K562 (cell line): ENCODE measurements at regions not wholly inside any gene's neighbourhood (a gene's known extent, or its start where the extent isn't known, plus 50 kb on each side); places are given as distances from the start of the nearest gene placed in this dataset.

Experiments
- CCNT2 ChIP-seq: IDR thresholded peaks from 2 replicates; pipeline ENCODE4 v1.6.1; 2011; ENCODE audit warnings: borderline replicate concordance, low read depth, mild to moderate bottlenecking, moderate library complexity, mixed read lengths, low read length; ENCODE audit not compliant: insufficient read length; ENCODE audit errors: extremely low read depth
- KLF1 ChIP-seq: fragments of 450-650 bp; IDR thresholded peaks from 2 replicates; pipeline ENCODE4 v1.6.1; 2016; ENCODE audit warnings: missing genetic modification characterization, missing compliant biosample characterization
- PTTG1 ChIP-seq: fragments of 450-650 bp; IDR thresholded peaks from 2 replicates; pipeline ENCODE4 v1.6.1; 2016; ENCODE audit warnings: low read depth, mild to moderate bottlenecking, missing genetic modification characterization, missing compliant biosample characterization
- TF ChIP-seq, protein P1 (sequence below): fragments of 250-450 bp; sonication (Bioruptor Pico); IDR thresholded peaks from 2 replicates; pipeline ENCODE4 v1.4.0; 2020; ENCODE audit warnings: mild to moderate bottlenecking, moderate library complexity, borderline replicate concordance
- TF ChIP-seq, protein P2 (sequence below): sonication (generic); formaldehyde crosslinking; IDR thresholded peaks from 2 replicates; pipeline ENCODE4 v1.8.0; 2022; ENCODE audit warnings: mild to moderate bottlenecking, missing genetic modification reagents

GRCh38 chr20:55641497-55641896, 363.8 kb downstream of the CBLN4 start (continued):
- TF ChIP-seq, protein P1, sequence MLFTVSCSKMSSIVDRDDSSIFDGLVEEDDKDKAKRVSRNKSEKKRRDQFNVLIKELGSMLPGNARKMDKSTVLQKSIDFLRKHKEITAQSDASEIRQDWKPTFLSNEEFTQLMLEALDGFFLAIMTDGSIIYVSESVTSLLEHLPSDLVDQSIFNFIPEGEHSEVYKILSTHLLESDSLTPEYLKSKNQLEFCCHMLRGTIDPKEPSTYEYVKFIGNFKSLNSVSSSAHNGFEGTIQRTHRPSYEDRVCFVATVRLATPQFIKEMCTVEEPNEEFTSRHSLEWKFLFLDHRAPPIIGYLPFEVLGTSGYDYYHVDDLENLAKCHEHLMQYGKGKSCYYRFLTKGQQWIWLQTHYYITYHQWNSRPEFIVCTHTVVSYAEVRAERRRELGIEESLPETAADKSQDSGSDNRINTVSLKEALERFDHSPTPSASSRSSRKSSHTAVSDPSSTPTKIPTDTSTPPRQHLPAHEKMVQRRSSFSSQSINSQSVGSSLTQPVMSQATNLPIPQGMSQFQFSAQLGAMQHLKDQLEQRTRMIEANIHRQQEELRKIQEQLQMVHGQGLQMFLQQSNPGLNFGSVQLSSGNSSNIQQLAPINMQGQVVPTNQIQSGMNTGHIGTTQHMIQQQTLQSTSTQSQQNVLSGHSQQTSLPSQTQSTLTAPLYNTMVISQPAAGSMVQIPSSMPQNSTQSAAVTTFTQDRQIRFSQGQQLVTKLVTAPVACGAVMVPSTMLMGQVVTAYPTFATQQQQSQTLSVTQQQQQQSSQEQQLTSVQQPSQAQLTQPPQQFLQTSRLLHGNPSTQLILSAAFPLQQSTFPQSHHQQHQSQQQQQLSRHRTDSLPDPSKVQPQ (CRISPR knock-in tag): no peak
- TF ChIP-seq CCNT2 (no peak), KLF1 (tag) (no peak), PTTG1 (tag) (no peak)
- TF ChIP-seq, protein P2, sequence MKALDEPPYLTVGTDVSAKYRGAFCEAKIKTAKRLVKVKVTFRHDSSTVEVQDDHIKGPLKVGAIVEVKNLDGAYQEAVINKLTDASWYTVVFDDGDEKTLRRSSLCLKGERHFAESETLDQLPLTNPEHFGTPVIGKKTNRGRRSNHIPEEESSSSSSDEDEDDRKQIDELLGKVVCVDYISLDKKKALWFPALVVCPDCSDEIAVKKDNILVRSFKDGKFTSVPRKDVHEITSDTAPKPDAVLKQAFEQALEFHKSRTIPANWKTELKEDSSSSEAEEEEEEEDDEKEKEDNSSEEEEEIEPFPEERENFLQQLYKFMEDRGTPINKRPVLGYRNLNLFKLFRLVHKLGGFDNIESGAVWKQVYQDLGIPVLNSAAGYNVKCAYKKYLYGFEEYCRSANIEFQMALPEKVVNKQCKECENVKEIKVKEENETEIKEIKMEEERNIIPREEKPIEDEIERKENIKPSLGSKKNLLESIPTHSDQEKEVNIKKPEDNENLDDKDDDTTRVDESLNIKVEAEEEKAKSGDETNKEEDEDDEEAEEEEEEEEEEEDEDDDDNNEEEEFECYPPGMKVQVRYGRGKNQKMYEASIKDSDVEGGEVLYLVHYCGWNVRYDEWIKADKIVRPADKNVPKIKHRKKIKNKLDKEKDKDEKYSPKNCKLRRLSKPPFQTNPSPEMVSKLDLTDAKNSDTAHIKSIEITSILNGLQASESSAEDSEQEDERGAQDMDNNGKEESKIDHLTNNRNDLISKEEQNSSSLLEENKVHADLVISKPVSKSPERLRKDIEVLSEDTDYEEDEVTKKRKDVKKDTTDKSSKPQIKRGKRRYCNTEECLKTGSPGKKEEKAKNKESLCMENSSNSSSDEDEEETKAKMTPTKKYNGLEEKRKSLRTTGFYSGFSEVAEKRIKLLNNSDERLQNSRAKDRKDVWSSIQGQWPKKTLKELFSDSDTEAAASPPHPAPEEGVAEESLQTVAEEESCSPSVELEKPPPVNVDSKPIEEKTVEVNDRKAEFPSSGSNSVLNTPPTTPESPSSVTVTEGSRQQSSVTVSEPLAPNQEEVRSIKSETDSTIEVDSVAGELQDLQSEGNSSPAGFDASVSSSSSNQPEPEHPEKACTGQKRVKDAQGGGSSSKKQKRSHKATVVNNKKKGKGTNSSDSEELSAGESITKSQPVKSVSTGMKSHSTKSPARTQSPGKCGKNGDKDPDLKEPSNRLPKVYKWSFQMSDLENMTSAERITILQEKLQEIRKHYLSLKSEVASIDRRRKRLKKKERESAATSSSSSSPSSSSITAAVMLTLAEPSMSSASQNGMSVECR (CRISPR knock-in tag): no peak
